GM19397 (cell line): ENCODE measurements at regions not wholly inside any gene's neighbourhood (a gene's known extent, or its start where the extent isn't known, plus 50 kb on each side); places are given as distances from the start of the nearest gene placed in this dataset.
"Not testable (repeated sequence)": the region's sequence is repeated elsewhere in the genome, so short reads cannot be mapped to it uniquely, and the experiment has no call there.

Source experiments
- ATAC-seq: cut with Tn5 transposase; IDR thresholded peaks from one replicate; pipeline ENCODE4 v1.9.1; 2021; ENCODE audit warnings: mild to moderate bottlenecking, moderate library complexity; ENCODE audit not compliant: unreplicated experiment

DNA sequence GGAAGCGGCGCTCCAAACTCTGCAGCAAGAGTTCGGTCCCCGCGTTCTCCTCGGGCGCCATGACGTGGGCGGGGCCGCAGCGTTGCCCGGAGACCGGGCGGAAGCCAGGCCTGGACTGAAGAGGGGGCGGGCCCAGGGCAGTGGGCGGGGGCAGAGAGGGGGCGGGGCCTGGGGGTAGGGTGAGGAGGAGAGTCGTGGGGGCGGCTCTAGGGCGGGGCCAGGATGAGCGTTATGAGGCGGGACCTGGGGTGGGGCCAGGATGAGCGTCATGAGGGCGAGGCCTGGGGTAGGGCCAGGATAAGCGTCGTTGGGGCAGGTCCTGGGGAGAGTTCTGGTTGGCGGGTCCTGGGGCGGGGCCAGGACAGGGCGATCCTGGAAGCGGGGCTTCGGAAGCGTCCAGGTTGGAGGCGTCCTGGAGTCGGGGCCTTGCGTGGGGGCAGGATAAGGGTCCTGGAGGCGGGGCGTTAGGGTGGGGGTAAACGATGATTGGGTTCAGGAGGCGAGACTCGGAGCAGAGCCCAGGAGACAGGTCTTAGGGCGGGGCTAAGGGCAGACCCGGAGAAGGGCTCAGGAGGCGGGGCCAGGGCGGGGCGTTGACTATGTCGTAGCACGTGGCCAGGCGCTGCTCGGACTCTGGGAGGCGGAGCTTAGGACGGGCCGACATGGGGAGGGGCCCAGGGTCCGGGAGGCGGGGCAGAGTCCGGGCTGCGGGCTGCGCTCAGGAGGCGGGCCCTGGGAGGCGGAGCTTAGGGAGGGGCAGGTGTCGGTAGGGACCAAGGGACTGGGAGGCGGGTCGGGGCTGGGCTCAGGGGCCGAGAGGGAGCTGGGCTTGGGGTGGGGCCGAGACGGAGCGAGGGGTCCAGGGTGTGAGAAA is 131.1 kb upstream of the ALDH3B2 start:
- peak; percentile 80 for ATAC-seq

DNA sequence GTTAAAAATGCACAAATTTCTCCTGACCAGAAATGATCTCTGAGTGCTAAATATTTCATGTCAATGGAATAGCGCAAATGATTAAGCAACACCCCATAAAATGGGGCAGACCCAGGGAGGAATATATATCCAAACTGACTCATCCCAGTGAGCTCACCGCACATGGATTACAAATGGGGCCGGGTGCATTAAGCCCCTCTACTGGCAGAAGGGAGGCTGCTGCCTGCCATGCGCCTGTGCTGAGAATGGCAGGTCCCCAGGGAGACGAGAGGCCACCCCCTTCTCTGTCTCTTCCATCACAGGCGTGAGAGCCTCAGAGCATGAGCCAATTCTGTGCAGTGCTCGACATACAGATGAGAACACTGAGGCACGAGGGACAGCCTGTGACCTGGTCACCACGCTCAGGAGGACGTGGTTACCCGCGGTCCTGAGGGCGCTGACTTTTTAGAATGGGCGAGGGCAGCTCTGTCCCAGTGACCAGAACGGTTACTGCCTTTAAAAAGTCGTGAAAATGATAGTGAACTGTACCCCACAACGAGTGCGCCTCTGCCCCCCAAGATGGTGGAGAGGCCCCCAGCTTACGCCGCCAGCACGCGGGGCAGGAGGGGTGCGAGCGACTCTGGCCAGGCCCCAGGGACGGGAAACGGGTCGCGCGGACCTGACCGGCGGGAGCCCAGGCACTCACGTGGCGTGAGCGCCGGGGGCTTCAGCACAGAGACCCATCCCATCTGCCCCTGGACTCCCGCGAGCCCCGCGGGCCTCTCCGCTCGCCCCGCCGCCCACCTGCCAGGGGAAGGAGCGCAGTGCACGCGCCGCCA is 130.2 kb upstream of the ALDH3B2 start:
- peak; percentile 8 for ATAC-seq

DNA sequence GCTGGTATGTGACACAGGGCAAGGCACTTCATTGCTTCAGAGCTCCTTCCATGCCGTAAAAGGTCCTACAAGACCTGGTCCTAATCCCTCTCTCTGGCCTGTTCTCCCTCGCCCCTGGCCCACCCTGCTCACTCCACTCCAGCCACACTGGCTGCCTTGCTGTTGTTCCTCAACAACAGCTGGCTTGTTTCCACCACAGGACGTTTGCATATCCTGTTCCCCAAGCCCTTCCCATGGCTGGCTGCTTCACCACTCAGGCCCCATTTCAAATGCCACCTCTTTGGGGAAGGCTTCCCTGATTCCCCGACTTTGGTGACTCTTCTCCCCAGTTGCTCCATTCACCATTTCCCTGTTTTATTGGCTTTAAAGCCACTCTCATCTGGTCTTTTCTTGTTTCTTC is 129.1 kb upstream of the ALDH3B2 start:
- ATAC-seq = not testable (repeated sequence)

DNA sequence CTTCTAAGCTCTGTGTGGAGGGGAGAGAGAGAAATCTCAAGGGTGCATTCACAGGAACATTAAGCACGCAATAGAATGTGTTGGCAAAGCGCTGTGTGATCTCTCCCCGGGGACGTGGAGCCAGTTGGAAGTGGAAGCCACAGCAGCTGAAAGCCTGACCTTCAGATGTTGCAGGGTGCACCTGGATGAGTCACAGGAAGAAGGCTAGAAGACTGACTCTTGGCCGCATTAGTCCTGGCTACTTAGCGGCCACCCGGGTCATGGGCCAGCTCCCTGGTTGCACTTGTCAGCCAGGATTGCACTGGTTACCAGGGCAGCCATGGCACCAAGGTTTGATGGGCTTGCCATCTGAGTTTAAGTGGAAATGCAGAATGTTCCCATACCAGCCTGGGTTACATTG is 128.6 kb upstream of the ALDH3B2 start:
- not testable (repeated sequence) for ATAC-seq

DNA sequence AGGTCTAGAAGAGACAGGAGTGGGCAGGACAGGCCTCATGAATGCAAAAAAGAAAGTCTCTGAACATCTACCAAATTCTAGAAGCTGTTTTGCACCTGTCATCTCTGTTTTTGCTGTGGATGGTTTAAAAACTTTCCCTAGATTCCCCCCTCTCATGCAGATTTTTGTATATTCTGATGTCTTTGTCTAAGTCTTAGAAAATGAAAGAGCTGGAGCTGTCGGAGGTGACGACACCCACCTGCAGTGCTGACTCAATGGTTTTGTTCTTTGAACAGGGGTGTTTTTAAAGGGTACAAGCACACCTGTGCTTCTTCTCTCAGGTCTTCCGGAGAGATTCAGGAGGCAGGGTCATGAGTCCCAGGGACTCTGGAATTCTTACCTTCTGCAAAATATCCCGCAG is 128.2 kb upstream of the ALDH3B2 start:
- ATAC-seq = not testable (repeated sequence)

DNA sequence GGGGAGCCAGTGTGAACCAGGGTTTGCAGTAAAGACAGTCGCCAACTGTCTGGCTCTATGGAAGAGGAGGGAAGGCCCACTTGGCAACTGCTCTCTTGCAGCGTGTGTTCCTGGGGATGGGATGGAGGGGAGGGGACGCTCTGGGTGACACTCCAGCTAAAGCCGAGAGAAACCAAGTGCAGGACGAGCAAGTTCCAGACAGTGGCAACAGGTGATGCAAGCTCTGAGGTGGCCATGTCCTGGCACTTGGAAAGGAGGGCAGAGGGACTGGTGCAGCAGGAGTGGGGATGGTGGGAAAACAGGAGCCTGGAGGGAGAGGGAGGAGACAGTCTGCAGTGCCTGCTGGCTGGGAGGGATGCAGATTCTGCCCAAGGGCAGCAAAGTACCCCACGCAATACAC is 127.0 kb upstream of the ALDH3B2 start:
- not testable (repeated sequence) for ATAC-seq

DNA sequence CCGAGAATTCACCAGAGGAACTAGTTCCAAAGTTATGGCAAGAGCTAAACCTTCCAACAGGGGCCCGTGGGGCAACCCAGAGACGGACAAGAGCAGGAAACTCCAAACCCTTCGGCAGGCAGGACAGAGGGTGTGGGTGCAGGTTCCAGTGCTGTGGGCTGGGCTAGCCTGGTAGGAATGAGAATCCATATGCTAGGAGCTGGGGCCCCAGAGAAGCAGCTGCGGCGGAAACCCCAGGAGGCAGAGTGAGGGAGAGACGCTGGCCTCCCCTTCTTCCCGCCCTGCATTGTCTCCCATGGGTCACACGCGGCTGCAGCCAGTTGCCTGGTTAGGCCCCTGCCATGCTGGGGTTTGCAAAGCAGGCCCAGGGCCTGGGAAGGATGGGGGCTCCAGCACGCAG is 126.2 kb upstream of the ALDH3B2 start:
- not testable (repeated sequence) for ATAC-seq

DNA sequence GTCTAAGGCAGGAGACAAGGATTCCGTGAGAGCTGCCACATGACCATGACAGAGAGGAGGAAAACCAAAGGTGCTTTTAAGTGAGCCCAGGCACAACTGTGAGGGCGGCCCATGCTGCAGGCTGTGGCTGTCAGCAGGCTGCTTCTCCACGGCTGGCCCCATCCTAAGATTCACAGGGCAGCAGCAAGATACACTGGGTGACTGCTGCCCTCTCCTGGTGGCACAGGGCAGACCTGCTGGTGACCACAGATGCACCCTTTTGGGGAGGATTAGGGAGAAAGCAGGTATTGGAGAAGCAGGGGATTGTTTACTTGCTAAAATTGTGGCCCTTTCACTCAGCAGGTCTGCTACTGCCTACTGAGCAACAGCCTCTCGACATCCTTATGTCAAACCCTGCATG is 125.4 kb upstream of the ALDH3B2 start:
- ATAC-seq = not testable (repeated sequence)

DNA sequence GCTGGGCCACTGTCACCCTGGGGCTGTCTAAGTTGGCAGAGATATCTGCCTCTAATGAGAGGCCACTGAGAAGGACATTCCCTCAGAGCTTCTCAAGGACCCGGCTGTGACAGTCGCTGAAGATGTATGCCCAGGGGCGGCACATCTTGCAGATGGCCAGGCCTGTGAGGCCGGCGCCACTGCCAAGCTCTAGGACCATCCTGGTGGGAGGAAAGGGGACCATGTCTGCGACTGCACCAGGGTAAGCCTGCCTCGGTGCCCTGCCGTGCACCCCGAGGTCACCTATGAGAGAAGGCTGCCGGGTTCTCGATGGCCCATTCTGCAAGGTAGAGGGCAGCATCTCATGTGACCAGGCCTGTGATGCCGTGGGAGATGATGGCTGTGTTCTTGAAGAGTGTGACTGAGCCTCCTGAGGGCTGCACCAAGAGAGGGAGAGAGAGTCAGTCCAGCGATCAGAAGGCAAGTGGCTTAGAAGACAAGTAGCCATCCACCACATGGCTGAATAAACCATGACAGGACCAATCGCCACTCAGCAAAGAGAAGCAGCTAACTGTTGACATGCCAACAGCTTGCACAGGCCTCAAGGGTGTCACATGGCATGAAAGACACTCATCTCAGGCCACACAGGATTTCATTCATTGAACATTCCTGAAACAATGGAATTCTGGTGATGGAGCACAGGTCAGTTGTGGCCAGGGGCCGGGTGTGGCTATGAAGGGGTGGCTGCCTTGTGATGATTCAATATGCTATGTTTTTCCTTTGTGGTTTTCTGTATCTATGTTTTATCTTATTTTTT is 123.5 kb upstream of the ALDH3B2 start:
- ATAC-seq = not testable (repeated sequence)

DNA sequence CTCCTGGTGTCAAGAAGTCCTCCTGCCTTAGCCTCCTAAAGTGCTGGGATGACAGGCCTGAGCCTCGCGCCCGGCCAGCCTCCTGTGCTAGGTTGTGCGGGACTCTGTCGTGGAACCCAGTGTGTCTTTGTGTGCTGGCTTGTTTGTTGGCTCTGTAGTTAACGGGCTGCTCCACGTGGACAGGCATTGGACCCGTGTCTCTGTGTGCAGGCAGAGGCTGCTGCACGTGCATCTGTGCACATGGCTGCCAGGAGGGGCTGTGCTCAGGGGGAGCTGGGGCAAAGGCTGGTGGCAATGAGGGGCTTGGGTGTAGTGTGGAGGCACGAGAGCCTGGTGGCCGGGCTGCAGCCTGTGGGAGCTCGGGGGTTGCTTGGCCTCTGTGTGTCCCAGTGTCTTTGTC is 121.3 kb upstream of the ALDH3B2 start:
- ATAC-seq = no peak

DNA sequence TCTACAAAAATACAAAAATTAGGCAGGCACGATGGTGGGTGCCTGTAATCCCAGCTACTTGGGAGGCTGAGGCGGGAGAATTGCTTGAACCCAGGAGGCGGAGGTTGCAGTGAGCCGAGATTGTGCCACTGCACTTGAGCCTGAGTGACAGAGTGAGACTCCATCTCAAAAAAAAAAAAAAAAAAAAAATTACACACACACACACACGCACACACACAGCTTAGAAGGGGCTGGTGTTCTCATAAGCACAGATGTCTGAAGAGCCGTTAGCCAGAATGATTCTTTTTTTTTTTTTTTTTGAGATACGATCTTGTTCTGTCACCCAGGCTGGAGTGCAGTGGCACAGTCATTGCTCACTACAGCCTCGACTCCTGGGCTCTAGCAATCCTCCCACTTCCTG is 119.3 kb upstream of the ALDH3B2 start:
- ATAC-seq = not testable (repeated sequence)

DNA sequence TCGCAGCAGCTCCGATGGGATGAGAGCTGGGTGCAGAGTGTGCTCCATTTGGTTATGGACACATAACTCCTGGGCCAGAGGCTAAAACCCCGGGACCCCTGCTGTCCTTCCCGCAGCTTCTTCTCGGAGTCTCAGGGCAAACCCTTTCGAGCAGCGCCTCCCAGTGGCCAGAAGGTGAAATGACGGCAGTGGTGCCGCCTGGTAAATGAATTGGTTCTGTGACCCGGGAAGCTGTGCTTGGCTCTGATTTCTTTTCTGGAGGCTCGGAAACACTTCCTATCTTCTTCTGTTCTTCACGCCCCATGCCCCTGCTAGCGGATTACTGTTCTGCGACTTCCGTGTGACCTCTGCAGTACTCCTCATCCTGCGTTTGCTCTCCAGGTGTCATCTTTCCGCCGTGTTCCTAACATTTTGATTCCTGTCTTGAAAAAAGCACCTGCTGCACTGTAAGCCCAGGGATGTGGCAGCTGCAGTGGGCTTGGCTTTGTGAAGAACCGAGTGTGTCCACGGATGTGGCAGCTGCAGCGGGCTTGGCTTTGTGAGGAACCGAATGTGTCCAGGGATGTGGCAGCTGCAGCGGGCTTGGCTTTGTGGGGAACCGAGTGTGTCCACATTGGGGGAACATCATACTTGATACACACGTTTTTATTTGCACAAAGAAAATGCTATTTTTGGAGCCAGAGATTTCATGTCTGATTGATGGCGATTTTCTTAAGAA is 118.0 kb upstream of the ALDH3B2 start:
- not testable (repeated sequence) for ATAC-seq

DNA sequence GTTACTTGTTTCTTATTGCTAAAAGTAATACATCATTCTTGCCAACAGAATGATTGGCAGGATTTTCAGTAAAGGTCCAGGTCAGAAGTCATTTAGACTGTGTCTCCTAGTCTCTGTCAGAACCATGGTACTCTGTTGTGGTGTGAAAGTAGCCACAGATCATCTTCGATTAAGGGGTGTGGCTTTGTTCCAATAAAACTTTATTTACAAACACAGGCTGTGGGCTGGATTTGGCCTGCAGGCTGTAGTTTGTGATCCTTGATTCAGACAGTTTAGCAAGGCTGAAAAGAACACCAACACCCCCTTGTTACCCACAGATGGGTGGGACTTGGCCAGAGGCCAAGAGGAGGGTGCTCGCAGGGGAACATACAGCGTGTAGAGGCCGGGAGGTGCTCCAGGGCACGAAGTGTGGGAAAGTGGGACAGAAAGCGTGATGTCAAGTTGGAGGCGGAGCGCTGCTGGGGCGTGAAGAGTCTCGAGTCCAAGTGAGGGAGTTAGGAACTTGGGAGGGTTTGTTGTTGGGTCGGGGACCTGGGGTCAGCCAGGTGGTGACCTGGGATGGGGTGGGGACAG is 117.3 kb upstream of the ALDH3B2 start:
- not testable (repeated sequence) for ATAC-seq

DNA sequence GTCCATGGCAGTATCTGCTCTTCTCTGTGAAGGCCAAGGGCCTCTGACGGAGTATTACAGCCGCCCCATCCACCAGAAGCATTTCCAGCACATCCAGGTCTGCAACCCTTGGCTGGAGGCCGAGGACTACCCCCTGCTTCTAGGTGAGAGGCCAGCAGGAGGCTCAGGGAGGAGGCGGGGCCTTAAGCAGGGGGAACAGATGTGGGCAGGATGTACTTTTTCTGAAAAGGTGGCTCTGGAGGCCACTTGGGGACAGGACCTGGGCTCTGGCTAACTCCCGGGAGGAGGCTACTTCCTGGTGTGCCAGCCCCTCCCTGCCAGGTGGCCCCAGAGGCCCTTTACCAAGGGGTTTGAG is 113.9 kb upstream of the ALDH3B2 start:
- ATAC-seq = not testable (repeated sequence)

DNA sequence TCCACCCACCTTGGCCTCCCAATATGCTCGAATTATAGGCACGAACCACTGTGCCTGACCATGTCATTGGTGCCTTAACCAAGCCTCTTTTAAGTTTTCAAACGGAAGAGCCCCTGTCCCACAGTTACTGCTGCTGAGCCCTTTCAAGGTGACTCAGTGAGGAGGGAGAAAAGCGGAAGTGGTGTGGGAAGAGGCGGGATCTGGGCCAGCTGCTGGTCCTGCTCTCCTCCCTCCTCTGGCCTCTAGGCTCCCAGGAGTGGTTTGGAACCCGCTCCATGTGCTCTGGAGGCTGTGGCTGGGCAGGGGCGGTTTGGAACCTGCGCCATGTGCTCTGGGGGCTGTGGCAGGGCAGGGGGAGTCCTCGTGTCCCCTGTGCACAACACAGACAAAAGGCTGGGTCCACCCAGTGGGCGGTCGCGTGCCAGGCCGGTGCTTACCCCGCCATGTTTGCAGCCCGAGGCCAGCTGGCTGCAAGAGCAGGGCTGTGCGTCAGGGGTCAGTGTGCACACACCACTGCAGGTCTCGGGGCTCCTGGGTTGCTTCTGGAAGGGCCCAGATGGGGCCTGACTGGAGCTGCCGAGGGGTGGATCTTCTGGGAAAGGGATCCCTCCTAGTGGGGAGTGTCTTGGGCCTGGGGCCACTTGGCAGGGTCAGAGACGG is 113.4 kb upstream of the ALDH3B2 start:
- ATAC-seq = not testable (repeated sequence)

DNA sequence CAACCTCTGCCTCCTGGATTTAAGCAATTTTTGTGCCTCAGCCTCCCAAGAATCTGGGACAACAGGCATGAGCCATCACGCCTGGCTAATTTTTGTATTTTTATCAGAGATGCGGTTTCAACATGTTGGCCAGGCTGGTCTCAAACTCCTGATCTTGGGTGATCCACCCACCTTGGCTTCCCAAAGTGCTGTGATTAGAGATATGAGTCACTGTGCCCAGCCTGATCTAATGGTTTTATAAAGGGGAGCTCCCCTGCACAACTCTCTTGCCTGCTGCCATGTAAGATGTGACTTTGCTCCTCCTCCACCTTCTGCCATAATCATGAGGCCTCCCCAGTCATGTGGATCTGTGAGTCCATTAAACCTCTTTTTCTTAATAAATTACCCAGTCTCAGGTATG is 107.5 kb upstream of the ALDH3B2 start:
- not testable (repeated sequence) for ATAC-seq

DNA sequence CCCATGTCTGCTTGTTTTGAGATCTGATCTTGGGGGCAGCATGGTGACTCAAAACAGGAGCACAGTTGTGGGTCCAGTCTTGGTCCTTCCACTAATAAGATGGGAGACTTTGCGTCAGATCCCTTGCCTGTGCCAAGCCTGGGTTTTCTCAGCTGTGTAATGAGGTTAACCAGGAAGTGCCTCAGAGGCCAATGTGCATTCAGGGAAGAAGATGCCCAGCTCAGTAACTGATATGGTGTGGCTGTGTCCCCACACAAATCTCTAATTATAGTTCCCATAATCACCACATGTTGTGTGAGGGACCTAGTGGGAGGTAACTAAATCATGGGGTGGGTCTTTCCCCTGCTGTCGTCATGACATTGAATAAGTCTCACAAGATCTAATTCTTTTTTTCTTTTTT is 107.1 kb upstream of the ALDH3B2 start:
- not testable (repeated sequence) for ATAC-seq

DNA sequence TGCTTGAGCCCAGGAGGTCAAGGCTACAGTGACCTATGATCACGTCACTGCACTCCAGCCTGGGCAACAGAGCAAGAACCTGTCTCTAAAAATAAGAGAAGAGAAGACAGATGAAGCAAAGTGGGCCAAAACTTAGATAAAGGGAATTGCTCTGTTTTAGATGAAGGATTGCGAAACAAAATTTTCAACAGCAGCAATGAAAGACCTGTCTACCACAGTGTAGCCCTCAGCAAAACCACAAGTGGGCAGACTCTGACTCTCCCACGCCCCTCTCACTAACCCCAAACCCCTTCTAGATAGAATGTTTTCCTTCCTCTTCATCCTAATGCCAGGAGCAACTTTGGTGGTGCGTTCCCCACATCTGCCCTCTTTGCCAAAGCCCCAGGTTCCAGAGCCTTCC is 105.6 kb upstream of the ALDH3B2 start:
- ATAC-seq = no peak

DNA sequence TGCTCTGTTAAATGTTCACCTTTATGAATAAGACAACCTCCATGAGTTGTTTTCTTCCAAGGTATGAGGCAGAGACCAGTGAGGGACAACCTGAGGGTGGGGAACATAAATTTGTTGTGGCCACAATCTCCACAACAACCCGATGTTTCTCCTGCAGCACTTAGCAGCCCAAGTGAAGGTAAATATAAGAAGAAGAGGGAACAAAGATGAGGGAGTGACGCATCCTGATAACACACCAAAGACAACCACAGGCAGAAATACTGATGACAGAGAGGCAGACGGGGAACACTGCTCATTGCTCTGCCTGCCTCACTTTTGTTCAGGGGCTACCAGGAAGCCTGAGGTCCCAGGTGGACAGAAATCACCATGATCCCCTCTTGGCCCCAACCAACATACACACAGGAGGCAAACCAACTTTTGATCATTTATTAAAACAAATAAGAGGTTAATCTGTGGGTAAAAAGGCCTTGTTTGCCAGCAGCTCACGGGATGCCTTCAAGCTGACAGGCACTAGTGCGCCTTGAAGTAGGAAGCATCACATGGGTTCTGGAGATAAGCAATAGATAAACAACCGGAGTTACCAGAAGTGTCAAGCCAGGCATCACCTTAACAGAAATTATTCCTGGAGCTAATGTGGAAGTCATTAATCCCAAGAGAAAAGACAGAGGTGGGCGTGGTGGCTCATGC is 104.9 kb upstream of the ALDH3B2 start:
- ATAC-seq = not testable (repeated sequence)
